Kidney (tissue), 13 donors: ENCODE measurements at regions not wholly inside any gene's neighbourhood (a gene's known extent, or its start where the extent isn't known, plus 50 kb on each side); places are given as distances from the start of the nearest gene placed in this dataset.

Experiments used
- DNase-seq, 5 donors: peaks; one replicate each; pipeline ENCODE4 v3.0.0-alpha.2; 2013 to 2020
- FAIRE-seq: peaks from 2 replicates; lab custom pipeline; 2012; peaks lifted over from hg19 to GRCh38; lab: Jason Lieb, UNC
- H3K27ac ChIP-seq, 2 donors: one replicate each; pipeline ENCODE4 v1.7.0; 2013; ENCODE audit warnings: low read depth in 2 of 2, low read length in 2 of 2, inconsistent platforms in 1 of 2
- H3K27me3 ChIP-seq: one replicate; pipeline ENCODE4 v1.7.1; 2013; ENCODE audit warnings: low read length, inconsistent platforms; ENCODE audit not compliant: control insufficient read depth, insufficient read depth
- H3K36me3 ChIP-seq, 3 donors: one replicate each; pipeline versions ENCODE4 v1.7.0 to v1.7.1; 2013; ENCODE audit warnings: low read length in 3 of 3, control low read depth in 1 of 3, inconsistent platforms in 1 of 3; ENCODE audit not compliant: insufficient read depth in 3 of 3, control insufficient read depth in 2 of 3
- H3K4me1 ChIP-seq, 3 donors: one replicate each; pipeline versions ENCODE4 v1.7.0 to v1.7.1; 2013; ENCODE audit warnings: low read length in 3 of 3, inconsistent platforms in 1 of 3, low read depth in 1 of 3; ENCODE audit not compliant: control insufficient read depth in 2 of 3, insufficient read depth in 2 of 3
- H3K4me3 ChIP-seq, 3 donors: one replicate each; pipeline versions ENCODE4 v1.7.0 to v1.8.1; 2013; ENCODE audit warnings: low read length in 3 of 3, control low read depth in 1 of 3, inconsistent platforms in 1 of 3
- H3K9ac ChIP-seq, 3 donors: one replicate each; pipeline versions ENCODE4 v1.7.0 to v1.7.1; 2013; ENCODE audit warnings: low read length in 3 of 3, control low read depth in 1 of 3, inconsistent platforms in 1 of 3
- H3K9me3 ChIP-seq, 3 donors: one replicate each; pipeline versions ENCODE4 v1.7.0 to v1.7.1; 2013; ENCODE audit warnings: low read length in 3 of 3, control low read depth in 1 of 3, inconsistent platforms in 1 of 3; ENCODE audit not compliant: control insufficient read depth in 2 of 3, insufficient read depth in 1 of 3
- intact Hi-C: fragments of 100-400 bp; cut with DNase I; formaldehyde crosslinking; loops from one replicate; pipeline ENCODE4 v1.11.1; 2022
- TF ChIP-seq, protein P1 (sequence below): IDR thresholded peaks from 3 replicates; pipeline ENCODE4 v1.5.1; 2012; ENCODE audit warnings: mild to moderate bottlenecking, moderate library complexity, borderline replicate concordance; ENCODE audit not compliant: insufficient read depth; ENCODE audit errors: extremely low read depth
- donor health status: control.
- donor health status: control.
- donor health status: control.
- donor health status: control.
- donor health status: control.
- donor health status: DM: yes; HTN: yes; CAD: no.
- donor health status: Normal renal cell carcinoma (clear cell type).

GRCh38 chrX:94721386-94721785, 1047.4 kb downstream of the FAM133A start:
- Histone ChIP-seq H3K27ac (no peak overlapping the region), H3K9ac (no peak overlapping the region), H3K36me3 (no peaks in the 10 kb centered on the region), H3K27me3 (no peaks in the 10 kb centered on the region), H3K4me1 (no peaks in the 10 kb centered on the region), H3K9me3 (no peaks in the 10 kb centered on the region), H3K4me3 (no peak overlapping the region)
- peak; percentile 54 for FAIRE-seq
- intact Hi-C loops = no loop called here
- DNase-seq = no peak
- TF ChIP-seq, protein P1, sequence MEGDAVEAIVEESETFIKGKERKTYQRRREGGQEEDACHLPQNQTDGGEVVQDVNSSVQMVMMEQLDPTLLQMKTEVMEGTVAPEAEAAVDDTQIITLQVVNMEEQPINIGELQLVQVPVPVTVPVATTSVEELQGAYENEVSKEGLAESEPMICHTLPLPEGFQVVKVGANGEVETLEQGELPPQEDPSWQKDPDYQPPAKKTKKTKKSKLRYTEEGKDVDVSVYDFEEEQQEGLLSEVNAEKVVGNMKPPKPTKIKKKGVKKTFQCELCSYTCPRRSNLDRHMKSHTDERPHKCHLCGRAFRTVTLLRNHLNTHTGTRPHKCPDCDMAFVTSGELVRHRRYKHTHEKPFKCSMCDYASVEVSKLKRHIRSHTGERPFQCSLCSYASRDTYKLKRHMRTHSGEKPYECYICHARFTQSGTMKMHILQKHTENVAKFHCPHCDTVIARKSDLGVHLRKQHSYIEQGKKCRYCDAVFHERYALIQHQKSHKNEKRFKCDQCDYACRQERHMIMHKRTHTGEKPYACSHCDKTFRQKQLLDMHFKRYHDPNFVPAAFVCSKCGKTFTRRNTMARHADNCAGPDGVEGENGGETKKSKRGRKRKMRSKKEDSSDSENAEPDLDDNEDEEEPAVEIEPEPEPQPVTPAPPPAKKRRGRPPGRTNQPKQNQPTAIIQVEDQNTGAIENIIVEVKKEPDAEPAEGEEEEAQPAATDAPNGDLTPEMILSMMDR = no peak

DNA sequence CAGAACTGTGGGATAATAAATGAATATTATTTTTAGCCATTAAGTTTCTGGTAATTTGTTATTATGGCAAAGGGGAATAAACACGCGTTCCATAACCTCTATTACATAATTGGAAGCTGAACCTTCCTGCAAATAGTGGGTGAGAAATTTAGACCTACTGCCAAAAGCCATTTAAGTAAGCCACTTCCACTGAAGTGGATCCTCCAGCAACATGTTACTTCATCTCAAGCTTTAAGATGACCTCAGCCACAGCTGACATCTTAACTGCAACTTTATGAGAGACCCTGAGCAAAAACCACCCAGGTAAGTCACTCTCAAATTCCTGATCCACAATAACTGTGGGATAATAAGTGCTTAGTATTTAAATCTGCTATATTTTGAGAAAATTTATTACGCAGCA, 1048.6 kb downstream of the FAM133A start:
- TF ChIP-seq, protein P1 = no peak
- Histone ChIP-seq H3K4me3 (no peak overlapping the region), H3K27ac (no peak overlapping the region), H3K36me3 (no peaks in the 10 kb centered on the region), H3K9ac (no peak overlapping the region), H3K27me3 (no peaks in the 10 kb centered on the region), H3K4me1 (no peaks in the 10 kb centered on the region), H3K9me3 (no peaks in the 10 kb centered on the region)
- DNase-seq = no peak
- intact Hi-C loops = no loop called here
- no peak for FAIRE-seq

DNA sequence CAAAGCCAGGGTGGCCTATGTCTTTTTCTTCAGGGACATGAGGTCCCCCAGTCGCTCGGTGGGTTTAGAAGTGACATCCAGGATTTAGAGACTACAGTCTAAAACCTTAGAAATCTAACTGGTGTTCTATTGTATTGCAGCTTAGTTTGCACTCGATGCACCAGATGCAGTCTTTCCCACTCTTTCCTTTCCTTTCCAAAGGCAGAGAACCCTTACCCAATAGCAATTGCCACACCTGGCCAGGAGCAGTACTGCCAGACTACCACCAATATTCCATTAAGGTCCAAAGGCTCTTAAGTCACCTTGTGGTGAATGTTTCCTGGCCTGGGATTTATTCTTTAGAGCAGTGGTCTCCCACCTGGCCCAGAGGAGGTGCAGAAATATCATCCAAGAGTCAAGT, 1068.8 kb downstream of the FAM133A start:
- no peak overlapping the region for H3K9ac ChIP-seq
- H3K4me3 ChIP-seq = no peak overlapping the region
- FAIRE-seq (no peak), DNase-seq (no peak)
- TF ChIP-seq, protein P1 = no peak
- H3K9me3 ChIP-seq = no peaks in the 10 kb centered on the region
- no peaks in the 10 kb centered on the region for H3K4me1 ChIP-seq
- no peak overlapping the region for H3K27ac ChIP-seq
- H3K27me3 ChIP-seq = no peaks in the 10 kb centered on the region
- H3K36me3 ChIP-seq = no peaks in the 10 kb centered on the region
- intact Hi-C loops = no loop called here

GRCh38 chrX:94743478-94743877, 1069.5 kb downstream of the FAM133A start:
- Histone ChIP-seq H3K27ac (no peak overlapping the region), H3K27me3 (no peaks in the 10 kb centered on the region), H3K4me1 (no peaks in the 10 kb centered on the region), H3K9me3 (no peaks in the 10 kb centered on the region), H3K4me3 (no peak overlapping the region), H3K36me3 (no peaks in the 10 kb centered on the region), H3K9ac (no peak overlapping the region)
- FAIRE-seq (no peak), DNase-seq (no peak)
- TF ChIP-seq, protein P1 = no peak
- intact Hi-C loops = no loop called here
